Urinary bladder (tissue), 3 donors: ENCODE measurements at regions not wholly inside any gene's neighbourhood (a gene's known extent, or its start where the extent isn't known, plus 50 kb on each side); places are given as distances from the start of the nearest gene placed in this dataset.
"Not testable (repeated sequence)": the region's sequence is repeated elsewhere in the genome, so short reads cannot be mapped to it uniquely, and the experiment has no call there.

ENCODE experiments used
- DNase-seq: peaks from one replicate; pipeline ENCODE4 v3.0.0-alpha.2; 2015; ENCODE audit errors: extremely low spot score
- H3K27ac ChIP-seq: one replicate; pipeline ENCODE4 v1.5.1; 2013; ENCODE audit warnings: low read depth, mild to moderate bottlenecking, moderate library complexity
- H3K36me3 ChIP-seq: one replicate; pipeline ENCODE4 v1.6.1; 2013; ENCODE audit warnings: mild to moderate bottlenecking, moderate library complexity; ENCODE audit not compliant: insufficient read depth
- H3K4me1 ChIP-seq: one replicate; pipeline ENCODE4 v1.6.1; 2013; ENCODE audit warnings: mild to moderate bottlenecking, moderate library complexity; ENCODE audit not compliant: insufficient read depth
- H3K4me3 ChIP-seq: one replicate; pipeline ENCODE4 v1.5.1; 2013; ENCODE audit warnings: low read depth, low read length
- WGBS: extraction: QIAGEN DNeasy Blood & Tissue Kit; methylation state at CpG from one replicate; pipeline ENCODE4 v1.1.7; 2013; 5-methylcytosine and 5-hydroxymethylcytosine counted together
- donor health status: healthy with polysubstance abuse.
- donor health status: healthy.

GRCh38 chr9:1531424-1531823 lies 481.3 kb downstream of the DMRT2 start:
- Histone ChIP-seq H3K4me1 (no peaks in the 10 kb centered on the region), H3K36me3 (no peaks in the 10 kb centered on the region), H3K27ac (no peak overlapping the region), H3K4me3 (no peak overlapping the region)
- no peak for DNase-seq
- WGBS: 28% methylated on average over 1 of the region's 1 CpG

GRCh38 chr9:1532171-1532570 lies 482.0 kb downstream of the DMRT2 start:
- Histone ChIP-seq H3K27ac (no peak overlapping the region), H3K4me1 (no peaks in the 10 kb centered on the region), H3K4me3 (no peak overlapping the region), H3K36me3 (no peaks in the 10 kb centered on the region)
- WGBS: 57% methylated on average over 4 of the region's 4 CpGs
- DNase-seq: no peak

- H3K27ac ChIP-seq: no peak overlapping the region
These were observed 480.1 kb upstream of the SMARCA2 start for GRCh38 chr9:1535051-1535450.

GRCh38 chr9:1535599-1535998 lies 479.5 kb upstream of the SMARCA2 start:
- no peak overlapping the region for H3K27ac ChIP-seq
- no peak overlapping the region for H3K4me3 ChIP-seq
- no peaks in the 10 kb centered on the region for H3K4me1 ChIP-seq
- DNase-seq: no peak
- no peaks in the 10 kb centered on the region for H3K36me3 ChIP-seq
- WGBS: 84% methylated on average over 2 of the region's 2 CpGs

More at GRCh38 chr9:1535051-1535450, 480.1 kb upstream of the SMARCA2 start:
- DNase-seq: no peak
- no peaks in the 10 kb centered on the region for H3K36me3 ChIP-seq
- H3K4me1 ChIP-seq: no peaks in the 10 kb centered on the region
- H3K4me3 ChIP-seq: no peak overlapping the region
- 81% methylated on average over 2 of the region's 2 CpGs for WGBS

GRCh38 chr9:1536522-1537170 lies 478.5 kb upstream of the SMARCA2 start:
- H3K4me3 ChIP-seq: no peak overlapping the region
- no peak overlapping the region for H3K27ac ChIP-seq
- WGBS: 77% methylated on average over 5 of the region's 5 CpGs
- DNase-seq: no peak
- no peaks in the 10 kb centered on the region for H3K36me3 ChIP-seq
- no peaks in the 10 kb centered on the region for H3K4me1 ChIP-seq

- no peak overlapping the region for H3K27ac ChIP-seq
- WGBS: 55% methylated on average over 4 of the region's 4 CpGs
- no peaks in the 10 kb centered on the region for H3K4me1 ChIP-seq
- H3K36me3 ChIP-seq: no peaks in the 10 kb centered on the region
- H3K4me3 ChIP-seq: no peak overlapping the region
- no peak for DNase-seq
These were observed 476.8 kb upstream of the SMARCA2 start for GRCh38 chr9:1538301-1538700.

GRCh38 chr9:1539216-1539615 lies 475.9 kb upstream of the SMARCA2 start:
- H3K4me1 ChIP-seq: no peaks in the 10 kb centered on the region
- 80% methylated on average over 2 of the region's 2 CpGs for WGBS
- no peak for DNase-seq

GRCh38 chr9:1550636-1551035 lies 464.5 kb upstream of the SMARCA2 start:
- 39% methylated on average over 1 of the region's 1 CpG for WGBS
- no peak for DNase-seq

More at GRCh38 chr9:1539216-1539615, 475.9 kb upstream of the SMARCA2 start:
- no peak overlapping the region for H3K4me3 ChIP-seq
- H3K36me3 ChIP-seq: no peaks in the 10 kb centered on the region
- H3K27ac ChIP-seq: no peak overlapping the region

GRCh38 chr9:1554081-1555035 lies 460.8 kb upstream of the SMARCA2 start:
- 45% methylated on average over 5 of the region's 5 CpGs for WGBS

More at GRCh38 chr9:1550636-1551035, 464.5 kb upstream of the SMARCA2 start:
- Histone ChIP-seq H3K4me3 (no peak overlapping the region), H3K27ac (no peak overlapping the region), H3K36me3 (no peaks in the 10 kb centered on the region), H3K4me1 (no peaks in the 10 kb centered on the region)

GRCh38 chr9:1558666-1559065 lies 456.5 kb upstream of the SMARCA2 start:
- not testable (repeated sequence) for H3K4me1 ChIP-seq, H3K27ac ChIP-seq
- 83% methylated on average over 10 of the region's 10 CpGs for WGBS

More at GRCh38 chr9:1554081-1555035, 460.8 kb upstream of the SMARCA2 start:
- no peak for DNase-seq
- Histone ChIP-seq H3K27ac (no peak overlapping the region), H3K36me3 (no peaks in the 10 kb centered on the region), H3K4me3 (no peak overlapping the region), H3K4me1 (no peaks in the 10 kb centered on the region)

GRCh38 chr9:1575939-1576338 lies 439.2 kb upstream of the SMARCA2 start:
- Histone ChIP-seq H3K4me3 (no peak overlapping the region), H3K27ac (no peak overlapping the region), H3K4me1 (no peaks in the 10 kb centered on the region), H3K36me3 (no peaks in the 10 kb centered on the region)
- WGBS: 90% methylated on average over 1 of the region's 1 CpG
- DNase-seq: no peak

More at GRCh38 chr9:1558666-1559065, 456.5 kb upstream of the SMARCA2 start:
- H3K4me3 ChIP-seq, DNase-seq, H3K36me3 ChIP-seq: not testable (repeated sequence)

- no peak for DNase-seq
- Histone ChIP-seq H3K4me3 (no peak overlapping the region), H3K4me1 (no peaks in the 10 kb centered on the region), H3K27ac (no peak overlapping the region), H3K36me3 (no peaks in the 10 kb centered on the region)
These were observed 434.9 kb upstream of the SMARCA2 start for GRCh38 chr9:1580215-1580614.

GRCh38 chr9:1581926-1582325 lies 433.2 kb upstream of the SMARCA2 start:
- H3K27ac ChIP-seq: no peak overlapping the region
- H3K36me3 ChIP-seq: no peaks in the 10 kb centered on the region
- no peak overlapping the region for H3K4me3 ChIP-seq
- no peak for DNase-seq
- no peaks in the 10 kb centered on the region for H3K4me1 ChIP-seq

GRCh38 chr9:1591310-1591709 lies 423.8 kb upstream of the SMARCA2 start:
- Histone ChIP-seq H3K4me1 (no peaks in the 10 kb centered on the region), H3K36me3 (no peaks in the 10 kb centered on the region), H3K27ac (no peak overlapping the region), H3K4me3 (no peak overlapping the region)
- DNase-seq: no peak
- WGBS: 68% methylated on average over 1 of the region's 1 CpG
